Jurkat, Clone E6-1 (cell line): ENCODE measurements at regions not wholly inside any gene's neighbourhood (a gene's known extent, or its start where the extent isn't known, plus 50 kb on each side); places are given as distances from the start of the nearest gene placed in this dataset.
"Not testable (repeated sequence)": the region's sequence is repeated elsewhere in the genome, so short reads cannot be mapped to it uniquely, and the experiment has no call there.

Experiments used
- DNase-seq: peaks from one replicate; pipeline ENCODE4 v3.0.0-alpha.2; 2011; ENCODE audit warnings: low read depth, low spot score
- H3K4me3 ChIP-seq: 2 replicates; pipeline ENCODE4 v1.5.1; 2011; ENCODE audit warnings: mild to moderate bottlenecking, low read length, control low read depth, moderate library complexity

DNA sequence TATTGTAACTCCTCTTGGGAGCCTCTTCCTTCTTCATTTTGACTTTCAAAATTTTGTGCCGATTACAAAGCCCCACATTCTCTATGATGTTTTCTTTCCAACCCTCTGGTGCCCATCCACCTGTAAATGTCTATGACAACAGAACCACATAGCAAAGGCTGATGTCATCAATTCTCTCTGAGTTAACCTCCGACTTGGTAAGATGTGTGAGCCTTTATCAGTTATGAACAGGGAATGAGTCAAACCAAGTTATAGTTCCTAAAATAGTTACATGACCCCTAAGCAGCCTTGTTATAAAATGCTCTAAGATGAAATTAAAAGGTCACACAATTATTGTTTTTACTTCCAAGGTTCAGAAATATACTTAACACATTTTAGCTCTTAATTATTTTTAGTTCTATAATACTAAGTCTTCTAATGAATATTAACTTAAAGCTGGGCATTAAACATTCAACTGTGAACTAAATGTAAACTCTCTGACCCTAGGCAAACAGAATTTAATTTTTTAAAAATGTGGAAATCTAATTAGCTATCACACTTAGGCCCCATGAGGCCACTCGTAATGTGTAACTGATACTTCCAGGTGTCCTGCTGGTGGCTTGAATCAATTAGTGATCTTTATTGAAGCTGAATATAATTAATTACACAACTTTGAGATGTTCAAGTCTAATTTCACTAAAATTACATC is 102.3 kb upstream of the CYRIA start:
- DNase-seq, result no peak
- no peak overlapping the region for H3K4me3 ChIP-seq

DNA sequence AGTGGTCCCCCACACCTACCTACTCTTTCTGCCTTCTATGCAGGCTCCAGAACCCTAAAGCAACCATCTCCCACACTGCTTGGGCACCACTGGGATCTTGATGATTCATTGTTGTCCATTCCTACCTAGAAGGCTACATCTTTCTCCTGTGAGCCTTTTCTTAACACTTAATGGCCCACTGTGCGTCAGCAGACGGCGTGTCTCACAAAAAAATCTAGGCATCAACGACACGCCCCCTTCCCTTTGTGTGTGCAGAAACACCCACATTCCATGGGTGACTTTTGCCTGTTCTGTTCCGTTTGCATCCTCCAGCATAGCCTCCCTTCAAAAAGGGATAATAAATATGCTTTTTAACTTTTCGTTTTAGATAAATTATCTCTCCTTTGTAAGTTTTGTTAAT is 99.7 kb upstream of the CYRIA start:
- H3K4me3 ChIP-seq, result no peak overlapping the region
- DNase-seq, result no peak

DNA sequence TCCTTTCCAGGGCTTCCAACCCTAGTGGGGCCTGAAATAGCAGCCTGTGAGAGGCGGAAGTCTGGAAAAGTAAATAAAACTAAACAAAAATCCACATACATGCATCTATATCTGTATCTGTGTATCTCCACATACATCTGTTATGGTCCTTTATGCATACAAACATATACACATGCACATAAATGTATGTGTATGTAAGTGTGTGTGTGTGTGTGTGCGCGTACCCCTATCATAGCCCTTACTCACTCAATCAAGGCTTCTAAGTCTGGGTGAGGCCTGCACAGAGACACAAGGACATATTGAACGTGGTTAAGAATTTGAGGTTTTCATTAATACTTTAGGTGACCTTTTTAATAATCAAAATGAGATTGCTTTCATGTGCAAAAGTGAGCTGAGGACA is 98.9 kb upstream of the CYRIA start:
- no peak for DNase-seq

DNA sequence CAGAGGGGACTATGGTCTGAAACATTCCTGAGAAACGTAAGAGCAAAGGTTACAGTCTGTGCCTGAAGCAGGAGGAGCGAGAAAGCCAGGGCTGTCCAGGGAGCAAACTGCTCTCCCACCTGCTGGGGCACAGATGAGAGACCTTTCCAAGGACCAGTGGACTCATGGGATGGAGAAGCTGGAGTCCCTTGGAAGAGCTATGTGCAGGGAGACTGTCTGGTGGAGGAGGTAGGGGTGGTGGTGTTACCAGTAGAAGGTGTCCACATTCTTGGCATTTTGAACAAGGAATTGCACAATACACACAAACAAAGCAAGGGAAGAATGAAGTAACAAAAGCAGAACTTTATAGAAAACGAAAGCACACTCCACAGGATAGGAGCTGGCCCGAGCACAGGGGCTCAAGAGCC is 97.9 kb upstream of the CYRIA start:
- no peak for DNase-seq
- no peak overlapping the region for H3K4me3 ChIP-seq

More for the DNA sequence above, 98.9 kb upstream of the CYRIA start:
- no peak overlapping the region for H3K4me3 ChIP-seq

DNA sequence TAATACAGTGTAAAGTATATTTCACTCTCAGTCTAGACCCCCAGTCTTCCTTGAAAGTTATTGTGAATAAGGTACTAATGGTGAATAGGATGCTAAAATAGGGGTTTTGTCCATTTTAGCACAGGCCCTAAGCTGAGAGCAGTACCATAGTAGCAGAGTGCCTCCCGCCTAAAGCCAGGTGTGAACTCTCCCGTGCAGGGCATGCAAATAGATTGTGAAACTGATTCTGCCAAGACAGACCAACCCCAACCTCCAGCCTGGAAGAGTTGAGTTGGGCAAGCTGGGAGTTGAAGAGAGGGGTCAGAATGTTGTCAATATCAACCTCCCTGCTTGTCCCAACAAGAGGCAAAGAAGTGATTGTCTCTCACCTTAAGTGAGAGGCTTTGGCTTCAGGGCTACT is 97.4 kb upstream of the CYRIA start:
- no peak for DNase-seq
- H3K4me3 ChIP-seq, result no peak overlapping the region

DNA sequence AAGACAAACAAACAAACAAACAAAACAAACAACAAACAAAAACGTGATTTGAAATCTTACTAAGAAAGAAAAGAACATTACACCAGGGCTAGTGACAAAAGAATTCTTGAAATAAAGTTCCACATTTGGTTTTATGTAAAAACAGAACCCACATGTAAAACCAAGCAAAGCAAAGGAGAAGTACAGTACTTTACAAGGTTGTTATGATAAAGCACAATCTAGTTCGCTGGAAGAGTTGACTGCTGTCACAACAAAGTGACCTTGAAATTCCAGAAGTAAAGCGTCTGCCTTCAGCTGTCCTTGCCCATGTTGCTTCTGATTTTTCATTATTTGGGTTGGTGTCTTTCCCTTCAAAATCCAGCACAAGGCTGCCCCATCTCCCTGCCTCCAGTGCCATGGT is 94.8 kb upstream of the CYRIA start:
- DNase-seq, result no peak
- H3K4me3 ChIP-seq, result no peak overlapping the region

DNA sequence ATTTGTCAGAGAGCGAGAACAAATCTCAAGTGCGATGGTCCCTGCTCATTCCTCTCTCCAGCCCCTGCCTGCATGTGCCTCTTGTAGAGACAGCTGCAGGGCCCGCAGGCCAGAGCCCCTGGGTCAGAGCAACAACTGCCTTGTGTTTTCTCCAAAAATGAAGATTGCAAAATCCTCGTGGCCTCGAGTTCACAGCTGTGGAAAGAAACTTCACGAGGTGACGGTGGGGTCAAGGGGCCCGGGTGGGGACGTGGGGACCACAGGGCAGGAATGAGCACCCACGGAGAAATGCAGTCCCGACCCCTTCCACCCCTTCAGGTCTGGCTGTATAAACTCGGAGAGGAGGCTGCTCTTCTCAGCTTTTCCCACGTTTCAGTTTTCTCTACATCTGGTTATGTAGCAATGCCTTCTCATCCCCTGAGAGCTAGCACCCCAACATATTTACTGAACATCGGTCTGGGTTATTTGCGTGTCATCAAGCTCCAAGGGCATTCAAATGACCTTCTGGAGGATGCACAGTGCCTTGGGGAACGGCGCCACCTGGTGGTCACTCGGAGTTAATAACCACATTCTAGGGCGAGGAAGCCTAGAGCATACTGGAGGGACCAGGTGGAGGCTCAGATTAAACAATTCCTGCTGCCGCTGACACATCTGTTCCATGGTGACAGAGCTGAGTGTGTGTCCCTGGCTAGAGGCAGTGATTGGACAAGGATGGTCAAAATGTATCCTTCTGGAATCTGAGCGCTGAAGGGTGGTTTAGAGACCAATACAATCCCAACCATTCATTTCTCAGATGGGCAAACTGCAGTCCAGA is 91.4 kb upstream of the CYRIA start:
- H3K4me3 ChIP-seq, result no peak overlapping the region
- DNase-seq, result peak; percentile 65

DNA sequence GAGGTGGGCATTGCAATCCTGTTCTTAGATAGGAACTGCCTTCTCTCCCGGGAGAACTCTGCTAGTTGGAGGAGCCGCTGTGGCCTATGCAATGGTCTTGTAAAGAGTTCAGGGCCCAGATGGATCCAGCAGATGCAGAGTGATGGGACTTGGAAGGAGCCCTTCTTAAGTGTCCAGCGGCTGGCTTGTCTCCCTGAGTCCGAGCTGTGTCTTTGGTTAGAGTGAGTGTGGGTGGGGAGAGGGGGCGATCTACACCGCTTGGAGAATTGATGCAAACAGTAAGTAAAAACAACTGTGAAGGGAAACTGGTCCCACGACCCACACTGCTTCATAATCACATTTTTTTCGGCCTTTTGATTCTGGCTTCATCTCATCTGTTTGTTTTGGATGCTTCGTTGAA is 89.8 kb upstream of the CYRIA start:
- no peak for DNase-seq

DNA sequence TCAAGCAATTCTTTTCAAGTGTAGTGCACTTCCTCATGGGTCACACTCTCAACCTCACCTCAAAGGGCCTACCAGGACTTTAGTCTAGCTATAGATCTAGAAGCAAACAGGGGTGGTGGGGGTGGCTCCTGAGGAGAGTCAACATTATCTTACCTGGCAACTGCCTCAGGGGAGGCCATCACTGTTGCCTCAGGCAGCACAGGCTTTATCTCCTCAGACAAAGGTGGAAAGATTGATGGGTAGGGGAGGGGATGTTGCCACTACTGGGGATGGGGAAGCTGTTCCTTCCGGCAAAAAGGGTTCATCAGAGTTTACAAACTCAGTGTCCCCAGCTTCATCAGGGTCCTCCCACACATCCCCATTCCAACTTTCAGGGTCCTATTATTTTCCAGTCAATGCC is 87.4 kb upstream of the CYRIA start:
- not testable (repeated sequence) for DNase-seq, H3K4me3 ChIP-seq

More for the DNA sequence above, 89.8 kb upstream of the CYRIA start:
- H3K4me3 ChIP-seq, result no peak overlapping the region

DNA sequence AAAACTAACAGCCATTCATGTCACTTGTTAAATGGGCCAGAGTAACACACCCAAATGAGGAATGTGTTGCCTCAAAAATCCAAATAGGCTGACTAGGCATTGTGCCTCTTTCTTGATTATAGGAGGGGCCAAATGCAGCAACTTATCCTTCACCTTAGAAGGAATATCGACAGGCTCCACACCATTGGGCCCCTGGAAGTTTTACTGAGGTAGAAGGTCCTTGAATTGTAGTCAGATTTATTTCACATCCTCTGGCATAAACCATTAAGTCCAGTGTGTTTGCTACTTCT is 85.2 kb upstream of the CYRIA start:
- not testable (repeated sequence) for H3K4me3 ChIP-seq, DNase-seq

DNA sequence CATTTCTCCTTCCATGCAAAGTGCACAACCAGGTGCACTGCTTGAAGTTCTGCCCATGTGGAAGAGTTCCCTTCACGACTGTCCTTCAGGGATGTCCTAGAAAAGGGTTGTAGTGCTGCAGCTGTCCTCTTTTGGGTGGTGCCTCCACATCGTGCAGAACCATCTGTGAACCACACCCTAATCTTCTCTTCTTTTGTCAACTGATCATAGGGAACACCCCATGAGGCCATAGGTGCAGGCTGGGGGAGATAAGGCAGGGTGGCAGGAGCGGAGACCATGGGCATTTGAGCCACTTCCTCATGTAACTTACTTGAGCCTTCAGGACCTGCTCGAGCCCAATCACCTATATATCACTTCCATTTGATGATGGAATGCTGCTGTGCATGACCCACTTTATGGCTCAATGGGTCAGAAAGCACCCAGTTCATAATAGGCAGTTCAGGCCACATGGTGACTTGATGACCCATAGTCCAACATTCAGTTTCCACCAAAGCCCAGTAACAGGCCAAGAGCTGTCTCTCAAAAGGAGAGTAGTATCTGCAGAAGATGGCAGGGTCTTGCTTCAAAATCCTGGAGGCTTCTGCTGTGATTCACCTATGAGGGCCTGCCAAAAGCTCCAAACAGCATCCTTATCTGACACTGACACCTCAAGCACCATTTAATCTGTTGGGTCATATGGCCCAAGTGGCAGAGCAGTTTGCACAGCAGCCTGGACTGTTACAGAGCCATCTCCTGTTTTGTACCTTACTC is 84.7 kb upstream of the CYRIA start:
- no peak for DNase-seq
- H3K4me3 ChIP-seq, result no peak overlapping the region

DNA sequence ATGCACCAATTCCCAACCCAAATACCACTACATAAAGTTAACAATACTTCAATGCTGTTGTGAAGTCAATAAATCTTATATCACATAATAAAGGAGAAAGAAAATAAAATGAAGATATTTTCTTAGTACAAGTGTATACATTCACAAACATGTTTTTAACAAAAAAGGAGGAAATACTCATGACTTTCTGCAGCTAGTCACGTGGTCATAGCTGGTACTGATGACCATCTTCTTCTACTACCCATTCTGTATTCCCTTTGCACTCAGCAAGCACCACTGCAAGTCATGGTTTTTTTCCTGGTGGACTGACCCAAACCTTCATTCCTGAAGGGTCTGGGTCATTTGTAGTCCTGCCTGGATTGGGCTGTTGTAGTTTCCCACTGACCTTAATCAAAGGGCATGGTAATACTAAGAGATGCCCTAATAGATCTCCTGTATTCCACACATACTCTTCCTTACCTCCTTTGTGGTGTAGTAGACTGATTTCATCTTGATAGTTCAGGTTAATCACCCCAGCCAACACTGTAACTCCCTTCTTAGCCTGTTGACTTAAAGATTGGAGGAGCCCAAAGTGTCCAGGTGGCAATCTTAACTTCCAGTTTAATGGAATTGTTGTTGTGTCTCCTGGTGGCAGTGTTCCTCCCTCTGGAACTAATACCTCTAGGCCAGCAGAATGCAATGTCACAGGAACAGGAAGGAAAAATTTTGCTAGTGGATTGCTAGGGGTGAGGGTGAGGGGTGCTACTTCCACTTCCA is 83.1 kb upstream of the CYRIA start:
- DNase-seq, H3K4me3 ChIP-seq: not testable (repeated sequence)

DNA sequence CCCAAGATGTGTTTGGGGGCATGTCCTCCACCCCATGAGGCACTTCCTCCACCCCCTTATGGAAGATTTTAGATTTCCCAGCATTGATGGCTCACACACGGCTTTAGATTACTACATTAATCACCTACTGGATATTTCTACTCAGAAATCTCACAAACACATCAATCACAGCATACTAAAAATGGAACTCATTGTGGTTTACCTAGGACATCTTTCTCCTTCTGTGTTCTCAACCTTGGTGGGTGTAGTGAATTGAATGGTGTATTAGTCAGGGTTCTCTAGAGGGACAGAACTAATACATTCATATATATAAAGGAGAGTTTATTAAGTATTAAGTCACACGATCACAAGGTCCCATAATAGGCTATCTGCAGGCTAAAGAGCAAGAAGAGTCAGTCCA is 82.1 kb upstream of the CYRIA start:
- no peak overlapping the region for H3K4me3 ChIP-seq
- no peak for DNase-seq

DNA sequence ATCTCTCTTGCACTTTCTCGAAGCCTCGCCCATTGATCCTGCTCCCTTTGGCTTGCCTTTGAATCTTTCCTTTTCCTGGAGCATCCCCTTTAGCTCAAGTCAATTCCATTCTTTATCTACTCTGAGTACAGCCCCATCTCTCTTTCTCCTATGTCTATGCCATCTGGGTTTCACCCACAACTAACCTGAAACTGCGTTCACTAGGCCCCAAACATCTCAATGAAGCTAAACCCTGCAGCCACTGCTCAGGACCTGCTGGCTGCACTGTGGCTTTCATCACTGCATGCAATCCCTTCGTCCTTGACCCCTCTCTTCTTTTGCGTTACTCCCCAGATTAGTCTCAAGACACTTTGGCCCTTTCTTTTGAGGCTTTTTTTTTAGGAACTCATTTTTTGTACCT is 81.6 kb upstream of the CYRIA start:
- DNase-seq, result no peak

DNA sequence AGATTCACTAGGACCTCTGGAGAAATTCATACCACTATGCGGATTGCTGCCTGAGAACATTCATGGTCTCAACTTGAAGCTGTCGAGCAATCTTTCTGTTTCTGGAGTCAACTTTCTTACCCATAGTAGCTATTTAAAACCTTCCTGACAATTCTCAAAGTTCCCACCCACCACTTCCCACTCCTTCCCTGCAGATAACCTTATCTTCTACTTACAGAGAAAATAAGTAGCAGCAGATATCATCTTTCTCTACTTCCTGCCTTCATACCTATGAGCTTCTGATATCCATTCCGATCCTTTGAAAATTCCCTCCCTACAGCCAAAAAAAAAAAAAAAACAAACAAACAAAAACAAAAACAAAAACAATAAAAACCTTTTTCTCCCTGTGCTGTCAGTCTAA is 81.2 kb upstream of the CYRIA start:
- H3K4me3 ChIP-seq, result no peak overlapping the region
- no peak for DNase-seq

More for the DNA sequence above, 81.6 kb upstream of the CYRIA start:
- no peak overlapping the region for H3K4me3 ChIP-seq

DNA sequence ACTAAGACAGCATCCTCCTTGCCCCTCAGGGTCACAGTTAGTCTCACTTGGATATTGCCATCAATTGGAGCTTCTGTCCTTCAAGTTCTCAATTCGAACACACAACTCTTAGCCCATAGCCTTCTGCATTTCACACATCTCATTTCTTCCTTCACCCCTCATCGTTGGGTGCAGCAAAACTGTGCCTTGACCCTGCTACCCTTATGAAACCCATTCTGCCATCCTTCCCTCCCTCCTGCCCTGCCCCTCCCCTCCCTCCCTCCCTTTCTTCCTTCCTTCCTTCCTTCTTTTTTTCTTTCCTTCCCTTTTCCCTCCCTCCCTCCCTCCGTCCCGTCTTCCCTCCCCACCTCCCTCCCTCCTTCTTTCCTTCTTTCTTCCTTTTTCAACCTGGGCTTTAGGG is 80.7 kb upstream of the CYRIA start:
- DNase-seq, result no peak
- no peak overlapping the region for H3K4me3 ChIP-seq

DNA sequence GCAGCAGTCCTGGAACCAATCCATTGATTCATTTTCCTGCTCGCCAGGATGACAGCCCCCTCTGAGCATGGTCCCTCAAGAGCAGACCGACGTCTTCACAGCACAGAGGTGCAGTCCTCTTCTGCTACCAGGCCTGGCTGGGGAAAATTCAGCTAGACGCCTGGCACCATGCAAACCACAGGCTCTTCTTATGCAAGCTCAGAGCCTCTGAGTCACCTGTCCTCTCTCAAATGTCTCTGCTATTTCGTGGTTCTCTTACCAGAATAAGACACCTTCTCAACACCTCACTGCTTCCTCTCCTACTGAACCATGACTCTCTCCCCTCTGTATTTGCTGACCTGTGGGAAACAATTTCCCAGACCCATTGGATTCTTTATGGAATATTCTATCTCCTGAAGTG is 79.8 kb upstream of the CYRIA start:
- H3K4me3 ChIP-seq, result no peak overlapping the region
- DNase-seq, result no peak

DNA sequence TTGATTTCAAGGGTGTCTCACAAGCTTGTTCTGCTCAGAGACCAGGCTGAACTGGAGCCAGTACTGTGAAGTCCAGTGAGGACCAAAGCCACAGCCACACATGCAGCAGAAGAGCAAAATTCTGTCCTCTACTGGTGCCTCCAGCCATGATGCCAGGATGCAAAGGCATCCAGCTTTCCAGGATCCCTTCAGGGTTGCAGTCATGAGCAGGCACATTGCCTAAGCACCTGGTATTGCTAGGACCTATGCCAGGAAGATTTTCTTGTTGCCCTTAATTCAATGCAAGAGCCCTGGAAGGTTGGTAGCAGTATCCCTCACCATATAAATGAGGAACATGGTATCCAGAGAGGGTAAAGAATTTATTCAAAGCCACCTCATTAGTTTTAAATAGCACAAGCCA is 78.9 kb upstream of the CYRIA start:
- DNase-seq, result no peak

DNA sequence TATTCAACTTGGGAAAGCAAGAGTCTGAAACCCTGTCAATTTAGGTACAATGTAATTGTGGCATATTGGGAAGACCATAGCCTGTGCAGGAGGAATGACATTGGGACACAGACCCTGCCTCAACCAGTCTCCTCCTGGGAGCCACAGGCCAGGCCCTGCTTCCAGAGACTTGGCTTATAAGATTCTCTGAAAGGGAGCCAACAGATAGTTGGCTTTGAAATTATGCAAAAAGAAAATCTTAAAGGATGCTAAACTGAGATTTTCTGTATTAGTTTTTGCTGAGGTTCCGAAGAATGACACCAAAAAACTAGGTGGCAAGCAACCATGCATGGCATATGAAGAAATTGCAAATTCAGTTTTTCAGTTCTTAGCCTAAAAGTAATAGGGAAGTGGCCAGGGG is 76.4 kb upstream of the CYRIA start:
- no peak overlapping the region for H3K4me3 ChIP-seq
- DNase-seq, result no peak

More for the DNA sequence above, 78.9 kb upstream of the CYRIA start:
- H3K4me3 ChIP-seq, result no peak overlapping the region

DNA sequence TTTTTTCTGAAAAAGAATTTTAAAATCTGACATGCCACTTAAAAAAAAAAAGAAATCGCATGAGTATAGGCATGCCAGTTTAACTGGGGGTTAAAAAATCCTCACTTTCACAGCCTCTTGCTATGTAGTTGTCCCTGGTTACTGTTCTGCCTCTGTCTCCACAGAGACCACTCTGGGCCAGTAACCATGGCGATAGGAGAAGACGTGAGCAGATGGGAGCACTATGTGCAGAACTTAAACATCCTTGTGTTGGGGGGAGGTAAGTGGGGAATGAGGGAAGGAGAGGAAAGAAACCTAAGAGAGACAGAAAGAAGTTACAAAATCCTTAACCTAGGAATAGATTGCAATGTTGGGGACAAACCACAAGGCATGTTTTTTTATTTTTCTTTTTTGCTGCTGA is 75.9 kb upstream of the CYRIA start:
- no peak for DNase-seq
- no peak overlapping the region for H3K4me3 ChIP-seq
